HG02623 (cell line): ENCODE measurements at regions not wholly inside any gene's neighbourhood (a gene's known extent, or its start where the extent isn't known, plus 50 kb on each side); places are given as distances from the start of the nearest gene placed in this dataset.

Source experiments
- ATAC-seq: cut with Tn5 transposase; IDR thresholded peaks from one replicate; pipeline ENCODE4 v1.9.1; 2021; ENCODE audit warnings: moderate library complexity; ENCODE audit not compliant: unreplicated experiment

DNA sequence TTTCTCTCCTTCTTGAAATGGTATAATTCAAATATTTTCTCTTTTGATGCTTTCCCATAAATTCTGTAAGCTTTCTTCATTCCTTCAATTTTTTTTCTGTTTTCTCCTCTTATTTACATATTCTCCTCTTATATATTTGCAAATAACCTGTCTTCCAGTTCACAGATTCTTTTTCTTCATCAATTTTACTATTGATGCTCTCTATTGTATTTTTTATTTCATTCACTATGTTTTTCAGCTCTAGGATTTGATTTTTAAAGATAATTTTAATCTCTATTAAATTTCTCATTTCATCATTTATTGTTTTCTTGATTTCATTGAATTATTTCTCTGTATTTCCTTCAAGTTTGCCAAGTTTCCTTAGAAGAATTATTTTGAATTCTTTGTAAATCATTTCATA lies 54.0 kb upstream of the PRPS1L1 start:
- ATAC-seq, result no peak

DNA sequence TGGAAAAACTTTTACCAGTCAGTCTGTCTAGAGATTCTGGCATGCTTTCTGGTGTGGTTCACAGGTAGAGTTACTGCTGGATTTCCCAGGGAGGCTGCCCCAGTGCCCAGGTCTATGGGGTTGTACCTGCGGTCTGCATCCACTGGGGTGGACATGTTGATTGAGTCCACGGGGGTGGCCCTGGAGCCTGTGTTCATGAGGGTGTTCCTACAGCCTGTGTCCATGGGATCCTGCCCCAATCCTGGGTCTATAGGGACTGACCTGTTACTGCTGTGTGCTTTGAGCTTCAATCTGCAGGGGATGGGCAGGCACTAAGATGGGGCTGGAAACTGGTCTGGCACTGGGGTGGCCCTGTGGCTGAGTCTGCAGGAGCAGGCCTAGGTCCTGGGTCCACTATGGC lies 54.5 kb upstream of the PRPS1L1 start:
- no peak for ATAC-seq

DNA sequence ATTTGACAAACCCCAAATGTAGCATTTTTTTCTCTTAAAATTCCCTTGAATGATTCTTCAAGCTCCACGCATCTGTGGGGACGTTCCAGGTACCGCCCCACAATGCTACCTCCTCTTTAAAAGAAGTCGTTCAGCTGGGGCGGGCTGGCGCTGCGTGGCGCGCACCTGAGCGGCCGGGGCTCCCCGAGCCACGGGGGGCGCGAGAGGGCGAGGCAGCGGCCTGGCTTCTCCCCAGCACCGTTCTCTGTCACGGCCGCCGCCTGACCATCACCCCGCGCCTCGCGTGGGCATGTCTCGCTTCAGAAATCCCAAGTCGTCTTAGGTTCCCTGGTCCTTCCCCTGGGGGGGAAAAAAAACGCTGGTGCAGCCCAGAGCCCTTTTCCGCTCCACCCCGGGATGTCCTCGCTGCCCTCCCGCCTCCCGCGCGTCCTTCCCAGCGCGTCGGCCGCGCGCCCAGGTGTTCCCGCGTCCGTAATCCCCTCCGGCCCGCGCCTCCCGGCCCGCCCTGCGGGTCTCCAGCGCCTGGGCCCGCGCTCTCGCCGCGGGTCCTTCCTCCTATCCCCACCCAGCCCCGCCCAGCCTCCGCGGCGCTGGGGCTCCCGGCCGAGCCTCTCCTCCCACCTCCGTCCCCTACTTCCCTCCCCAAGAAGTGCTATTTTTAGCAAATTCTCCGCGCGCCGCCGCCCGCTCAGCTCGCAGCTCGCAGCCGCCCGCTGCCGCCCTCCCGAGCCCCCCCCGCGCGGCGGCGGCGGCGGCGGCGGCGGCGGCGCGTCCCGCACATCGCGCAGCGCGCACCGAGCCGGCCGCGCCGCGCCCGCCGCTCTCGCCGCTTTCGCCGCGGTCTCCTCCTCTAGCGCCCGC lies 58.7 kb upstream of the PRPS1L1 start:
- no peak for ATAC-seq

GRCh38 chr7:18087026-18087686 lies 59.5 kb upstream of the PRPS1L1 start:
- no peak for ATAC-seq

DNA sequence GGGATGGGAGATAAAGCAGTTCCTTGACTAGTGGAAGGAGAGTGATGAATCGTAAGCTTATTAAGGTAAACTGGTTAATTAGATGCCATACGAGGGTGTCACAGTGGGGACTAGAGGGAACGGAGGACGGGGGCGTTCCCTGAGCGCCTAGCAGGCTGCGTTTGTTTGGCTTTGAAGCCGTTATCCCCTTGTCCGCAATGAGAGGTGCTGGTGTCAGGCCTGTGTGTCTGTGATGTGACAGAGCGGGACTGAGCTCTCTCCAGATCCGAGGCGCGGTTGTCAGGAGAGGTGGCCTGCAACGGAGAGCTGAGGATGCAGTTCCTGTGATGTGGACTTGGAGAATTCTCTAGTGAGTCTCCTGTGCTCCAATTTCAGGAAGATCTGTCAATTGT lies 60.0 kb upstream of the PRPS1L1 start:
- ATAC-seq, result no peak

- ATAC-seq, result no peak
These were observed 68.4 kb upstream of the PRPS1L1 start for GRCh38 chr7:18096087-18096486.

DNA sequence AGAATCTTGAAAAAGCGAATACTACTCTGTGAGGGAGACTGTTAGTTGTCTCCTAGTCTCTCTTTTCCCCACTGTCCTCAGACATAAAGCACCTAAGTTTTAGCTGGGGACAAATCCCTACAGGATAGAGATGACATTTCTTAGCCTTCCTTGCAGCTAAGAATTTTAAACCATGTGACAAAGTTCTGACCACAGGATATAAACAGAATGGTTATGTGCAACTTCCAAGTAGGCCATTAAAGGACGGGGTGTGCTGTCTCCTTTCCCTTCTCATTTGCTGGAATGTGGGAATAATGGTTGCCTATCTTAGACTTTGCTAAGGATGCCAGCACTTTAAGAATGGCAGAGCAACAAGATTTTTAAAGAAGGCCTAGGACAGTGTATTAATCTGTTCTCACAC lies 74.9 kb upstream of the PRPS1L1 start:
- no peak for ATAC-seq

DNA sequence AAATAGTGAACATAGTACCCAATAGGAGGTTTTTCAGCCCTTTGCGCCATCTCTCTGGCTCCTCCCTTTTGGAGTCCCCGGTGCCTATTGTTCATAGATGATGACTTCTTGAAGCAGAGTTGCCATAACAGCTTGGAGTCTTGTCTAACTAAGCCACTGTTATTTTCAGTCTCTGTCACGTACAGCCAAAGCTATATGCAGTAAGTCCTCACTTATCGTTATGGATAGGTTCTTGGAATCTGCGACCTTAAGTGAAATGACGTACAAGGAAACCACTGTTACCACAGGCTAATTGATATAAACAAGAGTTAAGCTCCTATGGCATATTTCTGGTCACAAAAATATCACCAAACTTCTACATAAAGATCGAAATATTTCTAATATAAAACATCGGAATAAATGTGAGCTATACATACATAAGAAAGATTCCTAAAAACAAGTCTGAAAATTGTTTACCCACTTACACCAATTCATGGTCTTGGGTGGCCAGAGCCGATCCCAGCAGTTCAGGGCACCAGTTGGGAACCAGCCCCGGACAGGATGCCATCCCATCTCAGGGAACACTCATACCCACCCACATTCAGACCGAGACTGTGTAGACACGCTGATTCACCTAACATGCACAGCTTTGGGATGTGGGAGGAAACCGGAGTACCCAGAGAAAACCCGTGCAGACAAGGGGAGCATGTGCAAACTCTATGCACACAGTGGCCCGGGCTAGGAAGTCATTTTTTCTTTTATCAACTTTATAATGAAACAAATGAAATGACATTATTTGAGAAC lies 76.0 kb upstream of the PRPS1L1 start:
- no peak for ATAC-seq

DNA sequence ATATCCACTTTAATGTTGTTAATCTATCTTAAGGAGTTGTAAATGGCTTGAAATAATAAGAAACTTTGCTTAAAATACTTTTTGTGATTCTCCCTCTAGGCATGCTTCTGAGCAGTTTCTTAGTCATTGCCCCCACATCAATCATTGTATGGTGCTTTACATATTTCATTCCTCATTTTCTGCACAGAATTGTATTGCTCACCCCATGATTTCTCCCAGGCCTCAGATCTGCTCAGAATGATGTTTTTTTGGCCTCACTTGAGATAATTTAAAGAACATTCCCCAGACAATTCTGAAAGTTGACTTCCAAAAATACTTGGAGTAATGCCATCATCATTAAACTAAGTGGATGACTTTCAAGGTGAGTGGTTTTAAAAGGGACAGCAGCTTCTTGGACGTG lies 82.1 kb upstream of the PRPS1L1 start:
- no peak for ATAC-seq

DNA sequence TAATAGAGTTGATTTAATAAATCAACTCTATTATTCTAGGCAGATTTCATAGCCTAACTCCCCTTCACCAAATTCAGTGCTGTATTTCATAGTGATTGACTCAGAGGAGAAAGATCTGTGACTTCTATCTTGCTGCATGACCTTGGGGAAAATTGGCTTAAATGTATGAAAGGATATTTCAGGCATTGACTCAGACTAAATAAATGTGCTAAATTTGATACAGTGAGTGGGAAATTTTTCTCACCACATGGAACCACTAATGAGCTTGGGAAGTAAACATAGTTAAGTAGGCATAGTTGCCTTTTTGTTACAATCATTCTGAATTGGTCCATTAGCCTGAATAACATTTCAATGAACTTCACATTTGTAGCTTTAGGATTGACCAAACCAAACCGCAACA lies 89.0 kb upstream of the PRPS1L1 start:
- ATAC-seq, result no peak

DNA sequence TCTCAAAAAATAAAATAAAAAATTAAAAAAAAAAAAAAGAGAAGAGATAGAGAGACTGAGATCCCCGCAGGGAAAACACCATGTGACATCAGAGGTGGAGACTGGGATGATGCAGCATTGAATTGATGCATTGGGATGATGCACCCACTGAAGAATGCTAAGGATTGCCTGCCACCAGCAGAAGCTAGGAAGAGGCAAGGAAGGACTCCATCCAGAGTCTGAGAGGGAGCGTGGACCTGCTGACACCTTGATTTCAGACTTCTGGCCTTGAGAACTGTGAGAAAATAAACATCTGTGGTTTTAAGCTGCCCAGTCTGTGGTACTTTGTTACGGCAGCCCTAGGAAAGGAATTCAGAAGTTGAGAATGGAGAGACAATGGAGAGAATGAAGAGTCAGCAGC lies 89.8 kb upstream of the PRPS1L1 start:
- no peak for ATAC-seq

GRCh38 chr7:18119985-18120384 lies 92.3 kb upstream of the PRPS1L1 start:
- no peak for ATAC-seq

GRCh38 chr7:18123508-18124239 lies 96.0 kb upstream of the PRPS1L1 start:
- ATAC-seq, result no peak

DNA sequence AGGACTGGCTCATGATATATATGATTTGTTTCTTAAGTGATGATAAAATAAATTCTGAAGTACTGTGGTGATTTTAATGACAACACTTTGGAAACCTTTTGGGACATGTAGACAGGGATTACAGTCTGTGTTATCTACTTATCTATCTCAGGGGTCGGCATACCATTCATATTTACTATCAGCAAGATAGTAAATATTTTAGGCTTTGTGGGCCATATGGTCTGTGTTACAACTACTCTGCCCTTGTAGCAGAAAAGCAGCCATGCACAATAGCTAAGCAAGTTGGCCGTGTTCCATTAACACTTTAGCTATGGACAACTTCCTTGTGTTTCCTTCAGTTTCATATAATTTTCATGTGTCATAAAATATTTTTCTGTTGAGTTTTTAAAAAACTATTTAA lies 97.8 kb upstream of the PRPS1L1 start:
- no peak for ATAC-seq

- ATAC-seq, result no peak
These were observed 98.6 kb upstream of the PRPS1L1 start for GRCh38 chr7:18126281-18126680.

- ATAC-seq, result no peak
These were observed 101.2 kb upstream of the PRPS1L1 start for GRCh38 chr7:18128846-18129245.

DNA sequence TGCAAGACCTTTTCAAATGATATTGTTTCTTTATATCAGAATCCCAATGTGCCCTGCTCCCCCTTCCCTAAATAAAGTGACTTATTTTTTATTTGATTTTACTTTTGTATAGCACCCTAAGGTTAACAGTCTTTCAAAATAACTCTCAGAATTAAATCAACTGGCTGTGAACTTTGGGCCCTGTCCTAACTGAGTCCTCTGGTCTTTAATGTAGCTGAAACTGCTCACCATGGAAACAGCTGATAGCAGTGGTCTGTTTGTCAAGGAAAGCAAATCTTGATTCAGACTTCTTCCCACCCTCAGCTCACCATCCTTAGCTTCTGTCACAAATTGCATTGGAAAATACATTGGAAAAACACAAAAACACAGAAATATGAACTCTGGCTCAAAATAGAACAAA lies 105.2 kb upstream of the PRPS1L1 start:
- no peak for ATAC-seq

DNA sequence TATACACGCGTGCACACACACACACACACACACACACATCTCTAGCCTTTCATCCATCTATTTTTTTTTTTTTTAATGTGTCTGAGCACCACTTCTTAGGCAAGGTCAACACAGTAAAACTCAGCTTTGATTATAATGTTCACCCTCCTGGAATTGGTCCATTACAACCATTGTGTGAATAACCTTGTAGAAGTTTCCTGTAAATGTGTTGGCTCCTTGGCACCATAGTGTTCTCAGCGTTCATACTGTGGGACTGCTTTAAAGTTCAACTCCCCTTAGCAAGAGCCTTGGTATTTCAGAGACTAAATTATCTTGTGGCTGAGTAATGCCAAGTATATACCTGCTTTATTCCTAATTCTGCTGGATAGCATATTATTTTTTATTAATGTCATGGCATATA lies 106.3 kb upstream of the PRPS1L1 start:
- ATAC-seq, result no peak

DNA sequence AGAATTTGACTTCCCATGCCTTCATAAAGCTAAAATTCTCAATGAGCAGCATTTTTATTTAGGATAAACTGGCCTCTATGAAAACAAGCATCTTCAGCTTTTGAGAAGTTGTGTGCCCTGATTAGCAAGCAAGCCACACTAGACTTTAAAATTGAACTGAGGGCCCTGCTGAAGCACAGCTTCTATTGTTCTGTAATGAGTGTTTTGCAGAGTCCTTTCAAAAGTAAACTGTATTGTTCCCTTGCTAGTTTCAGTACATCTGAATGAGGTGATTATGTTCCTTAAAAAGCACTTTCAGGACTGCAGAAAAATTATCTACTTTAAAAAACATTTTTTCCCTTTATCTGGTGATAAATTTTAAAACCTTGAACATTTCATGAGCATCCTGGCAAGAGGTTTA lies 113.3 kb upstream of the PRPS1L1 start:
- no peak for ATAC-seq

- peak; percentile 54 for ATAC-seq
These were observed 116.5 kb upstream of the PRPS1L1 start for GRCh38 chr7:18144166-18144565.

GRCh38 chr7:18145160-18145559 lies 117.5 kb upstream of the PRPS1L1 start:
- ATAC-seq, result no peak
